GM06990 (cell line): ENCODE measurements at regions not wholly inside any gene's neighbourhood (a gene's known extent, or its start where the extent isn't known, plus 50 kb on each side); places are given as distances from the start of the nearest gene placed in this dataset.
"Not testable (repeated sequence)": the region's sequence is repeated elsewhere in the genome, so short reads cannot be mapped to it uniquely, and the experiment has no call there.

ENCODE experiments used
- DNase-seq: peaks from one replicate; pipeline ENCODE4 v3.0.0-alpha.2; 2011; ENCODE audit not compliant: insufficient read length; ENCODE audit errors: extremely low read depth
- H3K27me3 ChIP-seq: replicated peaks from 2 replicates; pipeline ENCODE4 v1.6.0; 2011; ENCODE audit warnings: low read length; ENCODE audit not compliant: control insufficient read depth, insufficient read depth
- H3K36me3 ChIP-seq: 2 replicates; pipeline ENCODE4 v1.5.1; 2011; ENCODE audit warnings: low read length; ENCODE audit not compliant: control insufficient read depth, insufficient read depth
- H3K4me3 ChIP-seq: replicated peaks from 2 replicates; pipeline ENCODE4 v1.5.1; 2011; ENCODE audit warnings: low read depth, mild to moderate bottlenecking, control low read depth, low read length
- TF ChIP-seq, protein P1 (sequence below): IDR thresholded peaks from 2 replicates; pipeline ENCODE4 v1.5.1; 2011; ENCODE audit warnings: low read length, control low read depth, mild to moderate bottlenecking, inconsistent platforms; ENCODE audit not compliant: insufficient read depth, poor library complexity, severe bottlenecking

DNA sequence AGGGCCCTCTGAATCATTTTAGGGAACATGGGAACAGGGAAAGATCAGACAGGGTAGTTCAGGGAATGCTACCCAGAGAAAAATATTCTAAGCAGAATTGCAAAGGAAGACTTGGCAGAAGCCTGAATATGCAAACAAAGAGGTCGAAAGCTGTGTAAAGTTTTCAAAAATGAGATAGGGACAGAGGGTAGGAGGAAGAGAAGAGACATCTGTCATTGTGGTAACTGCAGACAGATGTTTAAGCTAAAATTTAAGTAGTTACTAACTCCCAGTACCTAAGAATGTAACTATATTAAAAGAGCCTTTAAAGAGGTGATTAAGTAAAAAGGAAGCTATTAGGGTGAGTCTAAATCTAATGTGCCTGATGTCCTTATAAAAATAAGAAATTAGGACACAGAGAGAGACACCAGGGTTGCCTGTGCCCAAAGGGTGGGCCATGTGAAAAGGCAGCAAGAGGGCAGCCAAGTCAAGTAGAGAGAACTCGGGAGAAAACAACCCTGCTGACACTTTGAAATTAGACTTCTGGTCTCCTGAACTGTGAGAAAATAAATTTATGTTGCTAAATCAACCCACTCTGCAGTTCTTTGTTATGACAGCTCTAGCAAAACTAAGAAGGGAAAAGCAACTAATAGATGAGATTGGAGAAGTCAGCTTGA lies 1647.4 kb upstream of the C9orf72 start:
- DNase-seq = no peak
- no peaks in the 10 kb centered on the region for H3K36me3 ChIP-seq
- TF ChIP-seq, protein P1, sequence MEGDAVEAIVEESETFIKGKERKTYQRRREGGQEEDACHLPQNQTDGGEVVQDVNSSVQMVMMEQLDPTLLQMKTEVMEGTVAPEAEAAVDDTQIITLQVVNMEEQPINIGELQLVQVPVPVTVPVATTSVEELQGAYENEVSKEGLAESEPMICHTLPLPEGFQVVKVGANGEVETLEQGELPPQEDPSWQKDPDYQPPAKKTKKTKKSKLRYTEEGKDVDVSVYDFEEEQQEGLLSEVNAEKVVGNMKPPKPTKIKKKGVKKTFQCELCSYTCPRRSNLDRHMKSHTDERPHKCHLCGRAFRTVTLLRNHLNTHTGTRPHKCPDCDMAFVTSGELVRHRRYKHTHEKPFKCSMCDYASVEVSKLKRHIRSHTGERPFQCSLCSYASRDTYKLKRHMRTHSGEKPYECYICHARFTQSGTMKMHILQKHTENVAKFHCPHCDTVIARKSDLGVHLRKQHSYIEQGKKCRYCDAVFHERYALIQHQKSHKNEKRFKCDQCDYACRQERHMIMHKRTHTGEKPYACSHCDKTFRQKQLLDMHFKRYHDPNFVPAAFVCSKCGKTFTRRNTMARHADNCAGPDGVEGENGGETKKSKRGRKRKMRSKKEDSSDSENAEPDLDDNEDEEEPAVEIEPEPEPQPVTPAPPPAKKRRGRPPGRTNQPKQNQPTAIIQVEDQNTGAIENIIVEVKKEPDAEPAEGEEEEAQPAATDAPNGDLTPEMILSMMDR = no peak

DNA sequence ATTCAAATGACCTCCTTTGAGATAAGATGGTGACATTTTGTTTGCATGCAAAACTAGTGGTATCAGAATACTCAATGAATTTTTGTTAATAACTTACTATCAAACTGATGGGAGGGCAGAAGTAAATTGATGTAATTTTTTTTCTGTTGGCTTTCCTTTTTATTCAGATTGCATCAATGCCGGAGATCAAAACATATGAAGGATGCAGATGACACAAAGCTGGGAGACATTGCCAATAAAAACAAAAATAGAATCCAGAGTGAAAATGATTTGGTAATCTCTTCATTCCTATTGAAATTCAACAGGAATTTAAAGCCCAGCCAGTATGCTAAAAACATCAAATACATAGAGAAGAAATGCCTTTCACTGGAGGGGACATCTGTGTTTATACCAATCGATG lies 1655.3 kb upstream of the C9orf72 start:
- no peaks in the 10 kb centered on the region for H3K27me3 ChIP-seq
- TF ChIP-seq, protein P1 = no peak
- no peak overlapping the region for H3K4me3 ChIP-seq
- H3K36me3 ChIP-seq = no peaks in the 10 kb centered on the region
- no peak for DNase-seq

More for the DNA sequence above, 1647.4 kb upstream of the C9orf72 start:
- H3K4me3 ChIP-seq = no peak overlapping the region
- H3K27me3 ChIP-seq = no peaks in the 10 kb centered on the region

DNA sequence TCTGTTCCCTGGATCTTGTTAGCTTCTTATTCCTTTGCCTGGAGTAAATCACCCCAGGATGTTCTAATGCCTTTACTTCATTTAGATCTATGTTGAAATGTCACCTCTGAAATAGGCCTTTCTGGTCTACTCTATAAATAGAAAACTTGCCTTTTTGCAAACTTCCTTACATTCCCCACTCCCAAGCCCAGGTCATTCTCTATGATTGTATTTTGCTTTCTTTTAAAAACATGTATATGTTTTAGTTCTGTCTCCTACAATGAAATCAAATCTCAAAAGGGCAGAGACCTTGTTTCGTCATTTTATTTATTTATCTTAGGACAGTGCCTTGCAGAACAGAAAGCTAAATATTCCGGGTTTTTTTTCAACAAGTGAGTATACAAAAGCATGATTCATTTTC lies 1657.7 kb upstream of the C9orf72 start:
- no peak overlapping the region for H3K4me3 ChIP-seq
- H3K36me3 ChIP-seq = no peaks in the 10 kb centered on the region
- no peaks in the 10 kb centered on the region for H3K27me3 ChIP-seq
- TF ChIP-seq, protein P1 = no peak
- no peak for DNase-seq

DNA sequence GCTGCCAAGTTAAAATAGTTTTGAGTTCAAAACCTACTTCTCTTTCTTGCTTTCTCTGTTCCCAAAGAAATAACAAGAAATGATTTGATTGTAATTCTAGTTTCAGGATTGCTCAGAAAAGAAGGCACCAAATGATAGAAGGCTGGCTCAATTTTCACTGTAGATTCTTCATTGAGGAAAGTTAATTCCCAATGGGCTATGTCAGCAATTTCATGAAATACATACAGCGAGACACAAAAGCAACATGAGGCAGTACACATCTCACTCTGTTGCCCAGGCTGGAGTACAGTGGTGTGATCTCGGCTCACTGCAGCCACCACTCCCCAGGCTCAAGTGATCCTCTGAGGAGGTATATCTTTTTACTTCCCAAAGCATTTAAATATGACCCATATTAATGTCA lies 1659.9 kb upstream of the C9orf72 start:
- DNase-seq = no peak
- TF ChIP-seq, protein P1 = no peak
- Histone ChIP-seq H3K4me3 (no peak overlapping the region), H3K36me3 (no peaks in the 10 kb centered on the region), H3K27me3 (no peaks in the 10 kb centered on the region)

DNA sequence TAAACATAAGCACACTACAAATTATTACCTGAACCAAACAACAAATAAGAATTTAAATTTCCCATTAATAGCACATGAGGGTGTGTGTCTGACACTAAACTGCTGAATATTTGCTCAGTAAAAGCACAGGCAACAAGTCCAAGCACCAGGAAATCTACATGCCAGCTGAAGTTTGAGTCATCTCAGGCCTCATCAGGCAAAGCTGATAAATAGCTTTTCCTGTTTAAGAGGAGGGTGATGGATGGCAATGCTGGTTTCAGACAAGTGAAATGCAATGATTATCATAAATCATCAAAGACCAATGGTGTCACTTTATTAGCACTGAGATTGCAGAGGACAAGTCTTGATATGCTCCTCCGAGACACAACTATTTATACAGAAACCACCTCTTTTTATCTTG lies 1668.0 kb upstream of the C9orf72 start:
- TF ChIP-seq, protein P1 = no peak
- DNase-seq = no peak
- Histone ChIP-seq H3K4me3 (no peak overlapping the region), H3K27me3 (no peaks in the 10 kb centered on the region), H3K36me3 (no peaks in the 10 kb centered on the region)

DNA sequence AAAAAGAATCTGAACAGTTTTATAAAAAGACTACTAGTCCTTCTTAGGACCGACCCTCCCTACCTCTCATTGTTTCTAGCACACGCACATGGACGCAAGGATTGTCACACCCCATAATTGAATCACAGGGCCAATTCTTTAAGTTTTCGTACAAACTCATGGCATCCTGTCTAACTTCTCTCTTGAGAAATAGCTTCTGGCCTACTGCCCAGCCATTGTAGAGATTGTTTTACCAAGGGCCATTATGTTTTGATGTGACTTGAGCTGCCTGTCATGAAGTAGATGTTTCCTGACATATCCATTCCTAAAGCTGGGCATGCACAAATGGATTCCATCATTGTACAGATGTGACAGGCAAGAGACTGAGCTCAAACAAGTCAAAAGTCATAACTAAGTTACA lies 1672.1 kb upstream of the C9orf72 start:
- TF ChIP-seq, protein P1 = no peak
- Histone ChIP-seq H3K4me3 (no peak overlapping the region), H3K36me3 (no peaks in the 10 kb centered on the region), H3K27me3 (no peaks in the 10 kb centered on the region)
- DNase-seq = no peak

DNA sequence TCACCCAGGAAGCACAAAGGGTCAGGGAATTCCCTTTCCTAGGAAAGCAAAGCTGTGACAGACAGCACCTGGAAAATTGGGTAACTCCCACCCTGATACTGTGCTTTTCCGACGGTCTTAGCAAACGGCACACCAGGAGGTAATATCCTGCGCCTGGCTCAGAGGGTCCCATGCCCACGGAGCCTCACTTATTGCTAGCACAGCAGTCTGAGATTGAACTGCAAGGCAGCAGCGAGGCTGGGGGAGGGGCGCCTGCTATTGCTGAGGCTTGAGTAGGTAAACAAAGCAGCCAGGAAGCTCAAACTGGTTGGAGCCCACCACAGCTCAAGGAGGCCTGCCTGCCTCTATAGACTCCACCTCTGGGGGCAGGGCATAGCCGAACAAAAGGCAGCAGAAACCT lies 1697.1 kb upstream of the C9orf72 start:
- H3K36me3 ChIP-seq, DNase-seq, H3K4me3 ChIP-seq, H3K27me3 ChIP-seq: not testable (repeated sequence)
